ENCODE measurements at regions not wholly inside any gene's neighbourhood (a gene's known extent, or its start where the extent isn't known, plus 50 kb on each side); places are given as distances from the start of the nearest gene placed in this dataset.

GRCh38 chr1:119294199-119294598 lies 74.4 kb upstream of the HAO2 start:
- Histone ChIP-seq H3K36me3 (ENCODE audit: control insufficient read depth, insufficient read depth, low read length) (no peaks in the 10 kb centered on the region), H3K4me3 (ENCODE audit: low read length) (no peak overlapping the region), H3K4me1 (ENCODE audit: control insufficient read depth, insufficient read depth, low read length) (no peaks in the 10 kb centered on the region), H3K9me3 (replicated peaks; ENCODE audit: control insufficient read depth, low read depth, low read length) (no peaks in the 10 kb centered on the region), H3K27me3 (ENCODE audit: control insufficient read depth, insufficient read depth, low read length) (no peaks in the 10 kb centered on the region), H3K27ac (ENCODE audit: low read length) (no peak overlapping the region)
- no CpG with 5 or more reads among the region's 3 CpGs for WGBS (ENCODE audit: insufficient coverage)
- DNase-seq: no peak

DNA sequence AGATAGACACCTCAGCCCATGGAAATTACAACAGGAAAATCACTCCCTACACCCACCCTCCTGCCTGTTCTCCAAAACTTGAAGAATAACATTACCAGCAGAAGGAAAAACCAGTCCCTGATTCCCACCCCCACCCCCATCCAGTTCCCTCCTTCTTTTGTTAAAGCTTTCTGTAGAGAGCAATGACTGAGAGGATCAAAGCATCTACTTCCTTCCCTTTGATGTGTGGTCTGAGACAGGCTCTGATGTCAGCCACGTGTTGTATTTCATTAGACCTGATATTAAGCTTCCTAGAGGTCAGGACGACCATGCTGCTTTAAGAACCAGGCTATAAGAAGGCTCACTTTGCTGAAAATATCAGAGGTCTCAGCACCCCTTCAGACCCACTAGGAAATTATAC lies 73.9 kb upstream of the HAO2 start:
- Histone ChIP-seq H3K4me3 (ENCODE audit: low read length) (no peak overlapping the region), H3K27ac (ENCODE audit: low read length) (no peak overlapping the region), H3K9me3 (replicated peaks; ENCODE audit: control insufficient read depth, low read depth, low read length) (no peaks in the 10 kb centered on the region), H3K4me1 (ENCODE audit: control insufficient read depth, insufficient read depth, low read length) (no peaks in the 10 kb centered on the region), H3K36me3 (ENCODE audit: control insufficient read depth, insufficient read depth, low read length) (no peaks in the 10 kb centered on the region), H3K27me3 (ENCODE audit: control insufficient read depth, insufficient read depth, low read length) (no peaks in the 10 kb centered on the region)
- 51% methylated on average over 2 of the region's 2 CpGs for WGBS (ENCODE audit: insufficient coverage)
- no peak for DNase-seq

DNA sequence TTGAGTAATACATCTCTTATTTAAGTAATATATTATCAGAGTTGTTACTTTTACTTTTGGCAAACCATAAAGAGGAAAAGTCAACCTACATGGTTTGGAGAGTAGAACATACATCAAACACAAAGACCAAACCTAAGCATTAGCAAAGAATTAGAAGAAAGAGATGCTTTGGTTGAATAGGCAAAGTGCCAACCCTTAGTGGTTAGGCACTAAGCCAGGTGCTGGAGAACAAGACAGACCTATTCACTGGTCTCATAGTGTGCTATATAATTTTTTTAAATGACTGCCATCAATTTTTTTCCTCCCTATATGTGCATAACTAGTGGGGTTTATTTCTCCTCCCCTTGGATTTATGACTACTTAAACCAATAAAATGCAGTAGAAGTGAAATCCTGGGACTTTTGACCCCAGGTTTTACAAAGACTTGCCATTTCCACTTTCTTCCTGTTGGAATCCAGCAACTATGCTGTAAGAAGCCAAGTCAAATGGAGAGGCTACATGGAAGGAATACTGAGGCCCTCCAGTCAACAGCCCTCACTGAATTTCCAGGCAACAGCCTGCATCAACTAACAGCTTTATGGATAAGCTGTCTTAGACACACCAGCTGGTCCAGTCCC lies 69.8 kb upstream of the HAO2 start:
- no peak for DNase-seq

DNA sequence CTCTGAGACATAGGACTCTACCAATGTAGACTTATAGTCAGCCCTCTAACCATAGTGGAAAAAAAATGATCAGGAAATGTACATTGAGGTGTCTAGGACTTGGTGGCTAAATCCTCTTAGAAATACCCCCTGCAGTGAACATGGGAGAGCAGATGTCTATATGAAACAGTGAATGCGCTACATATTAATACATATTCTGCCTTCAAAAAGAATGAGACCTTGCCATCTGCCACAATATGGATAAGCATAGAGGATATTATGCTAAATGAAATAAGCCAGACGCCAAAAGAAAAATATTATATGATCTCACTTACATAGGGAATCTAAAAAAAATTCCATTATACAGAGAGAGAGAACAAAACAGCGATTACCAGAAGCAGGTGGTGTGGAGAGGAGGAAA lies 66.6 kb upstream of the HAO2 start:
- Histone ChIP-seq H3K27ac (ENCODE audit: low read length) (no peak overlapping the region), H3K27me3 (ENCODE audit: control insufficient read depth, insufficient read depth, low read length) (no peaks in the 10 kb centered on the region), H3K4me3 (ENCODE audit: low read length) (no peak overlapping the region), H3K9me3 (replicated peaks; ENCODE audit: control insufficient read depth, low read depth, low read length) (no peaks in the 10 kb centered on the region), H3K36me3 (ENCODE audit: control insufficient read depth, insufficient read depth, low read length) (no peaks in the 10 kb centered on the region), H3K4me1 (ENCODE audit: control insufficient read depth, insufficient read depth, low read length) (peaks cover 11% of the 10 kb centered on the region)
- DNase-seq: no peak
- WGBS (ENCODE audit: insufficient coverage): no CpG with 5 or more reads among the region's 3 CpGs

More for the DNA sequence above, 69.8 kb upstream of the HAO2 start:
- Histone ChIP-seq H3K27ac (ENCODE audit: low read length) (no peak overlapping the region), H3K27me3 (ENCODE audit: control insufficient read depth, insufficient read depth, low read length) (no peaks in the 10 kb centered on the region), H3K4me1 (ENCODE audit: control insufficient read depth, insufficient read depth, low read length) (peaks cover 8% of the 10 kb centered on the region), H3K4me3 (ENCODE audit: low read length) (no peak overlapping the region), H3K36me3 (ENCODE audit: control insufficient read depth, insufficient read depth, low read length) (no peaks in the 10 kb centered on the region), H3K9me3 (replicated peaks; ENCODE audit: control insufficient read depth, low read depth, low read length) (no peaks in the 10 kb centered on the region)

DNA sequence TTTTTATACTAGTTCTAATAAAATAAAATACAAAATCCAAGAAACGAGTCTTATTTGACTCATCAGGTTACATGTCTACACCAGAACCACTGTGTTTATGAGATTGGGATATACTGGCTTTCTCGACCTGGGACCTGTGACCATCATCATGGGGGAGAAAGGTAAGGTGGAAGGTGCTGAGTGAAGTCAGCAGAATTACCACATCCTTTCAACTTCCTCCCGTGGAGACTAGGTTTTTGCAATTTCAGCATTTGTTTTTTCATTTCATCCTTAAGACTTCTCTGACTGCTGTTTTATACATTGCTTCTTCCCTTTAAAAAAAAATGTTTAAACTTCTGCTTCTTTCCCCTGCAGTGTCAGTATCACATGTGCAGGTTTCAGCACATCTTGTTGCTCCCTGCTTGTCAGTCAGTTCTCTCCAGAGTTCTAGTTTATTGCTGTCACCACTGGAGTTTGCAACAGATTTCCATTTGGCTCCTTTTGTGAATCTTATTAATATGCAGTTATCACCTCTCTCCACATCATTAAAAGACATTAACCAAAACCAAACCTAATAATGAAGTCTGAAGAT lies 60.4 kb upstream of the HAO2 start:
- H3K27ac ChIP-seq (ENCODE audit: low read length): no peak overlapping the region
- DNase-seq: peak; percentile 22
- no peak overlapping the region for H3K4me3 ChIP-seq (ENCODE audit: low read length)
- peaks cover 7% of the 10 kb centered on the region for H3K4me1 ChIP-seq (ENCODE audit: control insufficient read depth, insufficient read depth, low read length)
- no peaks in the 10 kb centered on the region for H3K27me3 ChIP-seq (ENCODE audit: control insufficient read depth, insufficient read depth, low read length)
- H3K9me3 ChIP-seq (replicated peaks; ENCODE audit: control insufficient read depth, low read depth, low read length): no peaks in the 10 kb centered on the region
- no peaks in the 10 kb centered on the region for H3K36me3 ChIP-seq (ENCODE audit: control insufficient read depth, insufficient read depth, low read length)
- no CpG with 5 or more reads among the region's 3 CpGs for WGBS (ENCODE audit: insufficient coverage)

DNA sequence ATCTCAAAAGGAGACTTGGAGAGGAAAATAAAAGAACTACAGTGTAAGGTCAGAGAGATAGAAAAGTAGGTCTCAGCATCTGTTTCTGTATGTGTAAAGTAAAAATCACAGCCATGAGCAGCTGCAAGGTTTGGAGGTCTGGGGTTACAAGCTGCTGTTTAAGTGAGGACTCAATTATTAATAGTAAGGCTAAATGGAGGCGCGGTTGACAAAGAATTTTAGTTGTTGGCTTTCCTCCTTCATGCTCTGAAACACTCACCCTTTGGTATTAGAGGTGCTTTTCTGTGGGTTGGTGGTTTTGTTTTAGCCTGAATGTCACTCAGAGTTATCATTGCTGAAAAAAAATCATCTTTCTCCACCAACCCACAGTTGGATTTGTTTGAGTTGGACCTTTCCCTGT lies 59.8 kb upstream of the HAO2 start:
- no peaks in the 10 kb centered on the region for H3K9me3 ChIP-seq (replicated peaks; ENCODE audit: control insufficient read depth, low read depth, low read length)
- peaks cover 2% of the 10 kb centered on the region for H3K4me1 ChIP-seq (ENCODE audit: control insufficient read depth, insufficient read depth, low read length)
- no peaks in the 10 kb centered on the region for H3K36me3 ChIP-seq (ENCODE audit: control insufficient read depth, insufficient read depth, low read length)
- H3K4me3 ChIP-seq (ENCODE audit: low read length): no peak overlapping the region
- DNase-seq: no peak
- no peaks in the 10 kb centered on the region for H3K27me3 ChIP-seq (ENCODE audit: control insufficient read depth, insufficient read depth, low read length)
- WGBS (ENCODE audit: insufficient coverage): no CpG with 5 or more reads among the region's 2 CpGs
- H3K27ac ChIP-seq (ENCODE audit: low read length): no peak overlapping the region

GRCh38 chr1:119310301-119310700 lies 58.3 kb upstream of the HAO2 start:
- no peaks in the 10 kb centered on the region for H3K27me3 ChIP-seq (ENCODE audit: control insufficient read depth, insufficient read depth, low read length)
- H3K36me3 ChIP-seq (ENCODE audit: control insufficient read depth, insufficient read depth, low read length): no peaks in the 10 kb centered on the region
- WGBS (ENCODE audit: insufficient coverage): 0% methylated on average over 1 of the region's 3 CpGs

DNA sequence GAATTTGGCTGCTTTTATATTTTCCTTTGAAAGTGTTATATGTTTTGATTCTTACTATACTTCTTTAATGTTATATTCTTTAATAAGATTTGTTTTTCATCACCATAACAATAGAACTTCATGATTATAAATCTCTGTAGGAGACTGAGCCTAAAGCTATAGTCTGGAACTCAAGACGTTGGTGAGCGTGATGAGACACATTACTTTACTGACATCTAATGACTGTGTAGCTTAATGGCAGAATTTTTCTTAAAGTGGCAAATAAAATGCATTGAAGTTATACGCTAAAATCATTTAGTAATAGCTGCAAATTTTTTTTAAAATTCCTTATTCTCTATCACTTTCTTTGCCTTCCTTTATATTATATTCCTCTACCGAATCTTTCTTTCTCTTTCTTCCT lies 56.1 kb upstream of the HAO2 start:
- H3K27me3 ChIP-seq (ENCODE audit: control insufficient read depth, insufficient read depth, low read length): peaks cover 2% of the 10 kb centered on the region
- peak; percentile 57 for DNase-seq
- no peaks in the 10 kb centered on the region for H3K36me3 ChIP-seq (ENCODE audit: control insufficient read depth, insufficient read depth, low read length)
- no CpG with 5 or more reads among the region's 4 CpGs for WGBS (ENCODE audit: insufficient coverage)
- H3K9me3 ChIP-seq (replicated peaks; ENCODE audit: control insufficient read depth, low read depth, low read length): no peaks in the 10 kb centered on the region
- no peak overlapping the region for H3K4me3 ChIP-seq (ENCODE audit: low read length)
- H3K27ac ChIP-seq (ENCODE audit: low read length): no peak overlapping the region
- H3K4me1 ChIP-seq (ENCODE audit: control insufficient read depth, insufficient read depth, low read length): no peaks in the 10 kb centered on the region

More at GRCh38 chr1:119310301-119310700, 58.3 kb upstream of the HAO2 start:
- H3K4me1 ChIP-seq (ENCODE audit: control insufficient read depth, insufficient read depth, low read length): no peaks in the 10 kb centered on the region
- no peak overlapping the region for H3K4me3 ChIP-seq (ENCODE audit: low read length)
- no peaks in the 10 kb centered on the region for H3K9me3 ChIP-seq (replicated peaks; ENCODE audit: control insufficient read depth, low read depth, low read length)
- no peak overlapping the region for H3K27ac ChIP-seq (ENCODE audit: low read length)
- no peak for DNase-seq

GRCh38 chr1:119314001-119314796 lies 54.4 kb upstream of the HAO2 start:
- Histone ChIP-seq H3K27me3 (ENCODE audit: control insufficient read depth, insufficient read depth, low read length) (peaks cover 2% of the 10 kb centered on the region), H3K36me3 (ENCODE audit: control insufficient read depth, insufficient read depth, low read length) (no peaks in the 10 kb centered on the region), H3K27ac (ENCODE audit: low read length) (no peak overlapping the region), H3K9me3 (replicated peaks; ENCODE audit: control insufficient read depth, low read depth, low read length) (no peaks in the 10 kb centered on the region), H3K4me3 (ENCODE audit: low read length) (no peak overlapping the region), H3K4me1 (ENCODE audit: control insufficient read depth, insufficient read depth, low read length) (no peaks in the 10 kb centered on the region)
- DNase-seq: no peak
- 89% methylated on average over 3 of the region's 5 CpGs for WGBS (ENCODE audit: insufficient coverage)

DNA sequence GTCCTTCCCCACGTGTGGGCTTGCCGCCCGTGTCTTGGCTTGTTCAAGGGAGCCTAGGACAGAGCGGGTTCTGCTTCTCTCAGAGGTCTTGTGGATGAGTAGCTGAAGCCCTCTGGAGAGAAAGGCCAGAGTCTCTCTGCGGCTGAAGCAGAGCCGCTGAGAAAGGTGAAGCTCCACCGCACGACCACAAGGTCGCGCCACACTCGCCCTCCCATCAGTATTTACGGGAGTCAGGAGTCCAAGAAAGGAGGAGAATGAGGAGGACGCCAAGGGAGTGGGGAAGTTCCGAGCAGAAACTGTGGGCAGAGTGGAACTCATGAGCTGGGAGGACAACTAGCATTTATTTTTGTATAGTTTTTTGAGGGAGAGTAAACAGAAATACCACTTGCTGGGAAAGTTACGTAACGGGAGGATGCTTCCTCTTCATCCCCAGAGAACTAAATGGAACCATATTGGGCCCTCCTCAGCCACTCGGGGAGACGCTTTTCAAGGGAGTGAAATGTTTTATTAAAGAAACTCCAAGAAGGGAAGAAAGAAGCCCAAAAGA lies 51.6 kb upstream of the HAO2 start:
- Histone ChIP-seq H3K27me3 (ENCODE audit: control insufficient read depth, insufficient read depth, low read length) (peaks cover 2% of the 10 kb centered on the region), H3K36me3 (ENCODE audit: control insufficient read depth, insufficient read depth, low read length) (no peaks in the 10 kb centered on the region), H3K27ac (ENCODE audit: low read length) (no peak overlapping the region), H3K4me1 (ENCODE audit: control insufficient read depth, insufficient read depth, low read length) (no peaks in the 10 kb centered on the region), H3K4me3 (ENCODE audit: low read length) (no peak overlapping the region), H3K9me3 (replicated peaks; ENCODE audit: control insufficient read depth, low read depth, low read length) (no peaks in the 10 kb centered on the region)
- DNase-seq: no peak
- 81% methylated on average over 13 of the region's 18 CpGs for WGBS (ENCODE audit: insufficient coverage)
